HCT116 (cell line): ENCODE measurements at regions not wholly inside any gene's neighbourhood (a gene's known extent, or its start where the extent isn't known, plus 50 kb on each side); places are given as distances from the start of the nearest gene placed in this dataset.

Source experiments
- ATAC-seq: fragments of 200-7000 bp; cut with Tn5 transposase; 2 replicates; pipeline ENCODE4 v1.9.1; 2020; ENCODE audit warnings: mild to moderate bottlenecking, moderate library complexity
- BruUV-seq: library from RNA; stranded (reverse); fragments of 400-500 nt; replicated peaks from 2 replicates; lab custom pipeline; 2021; lab: Mats Ljungman, UMichigan
- CTCF ChIA-PET: fragments of 300-600 bp; sonication (Branson Sonifier 250); formaldehyde crosslinking; loops from one replicate; lab custom pipeline; 2021; ENCODE audit warnings: antibody characterized with exemption; lab: Charles Lee
- POLR2A ChIA-PET: fragments of 300-600, 350-600 bp; sonication (Branson Sonifier 250); formaldehyde crosslinking; loops from one replicate; lab custom pipeline; 2021; ENCODE audit warnings: antibody characterized with exemption; lab: Charles Lee
- RAD21 ChIA-PET, 2 experiments: fragments of 300-600 bp; sonication (Branson Sonifier 250); formaldehyde crosslinking; loops; one replicate each; lab custom pipeline; 2023; ENCODE audit warnings: low total read pairs in 2 of 2; ENCODE audit not compliant: uncharacterized antibody in 2 of 2, unreplicated experiment in 2 of 2, low non-redundant PET in 1 of 2; lab: Charles Lee
- DNase-seq: peaks from one replicate; pipeline ENCODE4 v3.0.0-alpha.2; 2010; ENCODE audit warnings: low read depth, low spot score
- H2AFZ ChIP-seq: fragments of 200-600 bp; shearing (Covaris generic), sonication (generic); 2 replicates; pipeline ENCODE4 v1.6.1; 2017; ENCODE audit warnings: low read depth, mixed run types, mixed read lengths, antibody characterized with exemption, low read length; ENCODE audit not compliant: poor library complexity, severe bottlenecking
- H3K27ac ChIP-seq: 2 replicates; pipeline ENCODE4 v1.5.1; 2012; ENCODE audit warnings: low read depth, low read length
- H3K27me3 ChIP-seq: fragments of 200-600 bp; sonication (generic); 2 replicates; pipeline ENCODE4 v1.6.1; 2016; ENCODE audit warnings: mixed run types, low read length, mixed read lengths; ENCODE audit not compliant: insufficient read depth
- H3K36me3 ChIP-seq, 2 experiments: fragments of 200-500 bp in 1 of 2; fragments of 200-600 bp in 1 of 2; sonication (Bioruptor generic) in 1 of 2; sonication (generic) in 1 of 2; 2 replicates each; pipeline versions ENCODE4 v1.5.1 to v1.6.1; 2014 to 2016; ENCODE audit warnings: low read length in 2 of 2, inconsistent platforms in 1 of 2, mixed read lengths in 1 of 2, mixed run types in 1 of 2; ENCODE audit not compliant: insufficient read depth in 2 of 2, control insufficient read depth in 1 of 2
- H3K4me1 ChIP-seq, 2 experiments: fragments of 200-600 bp in 1 of 2; sonication (generic) in 1 of 2; 2 replicates each; pipeline versions ENCODE4 v1.5.1 to v1.6.1; 2012 to 2017; ENCODE audit warnings: low read length in 2 of 2, inconsistent platforms in 1 of 2, mild to moderate bottlenecking in 1 of 2, mixed read lengths in 1 of 2, mixed run types in 1 of 2, moderate library complexity in 1 of 2; ENCODE audit not compliant: insufficient read depth in 2 of 2, control insufficient read depth in 1 of 2
- H3K4me2 ChIP-seq: fragments of 200-600 bp; sonication (generic); 2 replicates; pipeline ENCODE4 v1.6.1; 2017; ENCODE audit warnings: mixed run types, low read length, mixed read lengths
- H3K4me3 ChIP-seq, 2 experiments: fragments of 200-600 bp in 1 of 2; sonication (generic) in 1 of 2; replicated peaks in 1 of 2; 2 replicates each; pipeline ENCODE4 v1.5.1; 2011 to 2016; ENCODE audit warnings: low read length in 2 of 2, control low read depth in 1 of 2, low read depth in 1 of 2, mild to moderate bottlenecking in 1 of 2, mixed read lengths in 1 of 2, mixed run types in 1 of 2
- H3K79me2 ChIP-seq: fragments of 200-600 bp; sonication (generic); 2 replicates; pipeline ENCODE4 v1.6.1; 2017; ENCODE audit warnings: mild to moderate bottlenecking, mixed run types, low read length, moderate library complexity, mixed read lengths; ENCODE audit not compliant: insufficient read depth
- H3K9ac ChIP-seq: fragments of 200-600 bp; sonication (generic); 2 replicates; pipeline ENCODE4 v1.6.1; 2016; ENCODE audit warnings: low read length, mixed read lengths
- H3K9me2 ChIP-seq: fragments of 200-600 bp; sonication (generic), shearing (Covaris generic); 2 replicates; pipeline ENCODE4 v1.6.1; 2017; ENCODE audit warnings: mixed run types, mild to moderate bottlenecking, moderate library complexity; ENCODE audit not compliant: insufficient read depth
- H3K9me3 ChIP-seq, 2 experiments: fragments of 200-500 bp in 1 of 2; fragments of 200-600 bp in 1 of 2; sonication (Bioruptor generic) in 1 of 2; sonication (generic) in 1 of 2; 2 replicates each; pipeline ENCODE4 v1.6.1; 2014 to 2017; ENCODE audit warnings: low read length in 2 of 2, mixed read lengths in 2 of 2, inconsistent platforms in 1 of 2, low read depth in 1 of 2, mild to moderate bottlenecking in 1 of 2, mixed run types in 1 of 2, moderate library complexity in 1 of 2; ENCODE audit not compliant: control insufficient read depth in 1 of 2, insufficient read depth in 1 of 2
- H4K20me1 ChIP-seq: fragments of 200-600 bp; sonication (generic), shearing (Covaris generic); 2 replicates; pipeline ENCODE4 v1.6.1; 2017; ENCODE audit warnings: mixed run types, mild to moderate bottlenecking, moderate library complexity; ENCODE audit not compliant: insufficient read depth
- CBX3 ChIP-seq: IDR thresholded peaks from 2 replicates; pipeline ENCODE4 v1.6.1; 2012; ENCODE audit warnings: low read depth
- CEBPB ChIP-seq: IDR thresholded peaks from 2 replicates; pipeline ENCODE4 v1.6.1; 2012; ENCODE audit warnings: low read depth
- EGR1 ChIP-seq: IDR thresholded peaks from 2 replicates; pipeline ENCODE4 v1.6.1; 2012; ENCODE audit warnings: low read depth
- ELF1 ChIP-seq: IDR thresholded peaks from 2 replicates; pipeline ENCODE4 v1.6.1; 2012; ENCODE audit warnings: low read depth, borderline replicate concordance
- EZH2phosphoT487 ChIP-seq: fragments of 200-600 bp; IDR thresholded peaks from 2 replicates; pipeline ENCODE4 v1.6.1; 2018; ENCODE audit warnings: antibody characterized with exemption, borderline replicate concordance
- JUND ChIP-seq: IDR thresholded peaks from 2 replicates; pipeline ENCODE4 v1.6.1; 2012
- POLR2A ChIP-seq: IDR thresholded peaks from 2 replicates; pipeline ENCODE4 v1.7.0; 2011; ENCODE audit warnings: borderline replicate concordance; ENCODE audit not compliant: insufficient read depth, insufficient read length; ENCODE audit errors: extremely low read depth
- RAD21 ChIP-seq: IDR thresholded peaks from 2 replicates; pipeline ENCODE4 v1.6.1; 2012; ENCODE audit warnings: low read depth, mild to moderate bottlenecking
- SIN3A ChIP-seq: IDR thresholded peaks from 2 replicates; pipeline ENCODE4 v1.6.1; 2012; ENCODE audit warnings: low read depth
- TCF7L2 ChIP-seq: IDR thresholded peaks from 2 replicates; pipeline ENCODE4 v1.7.0; 2011; ENCODE audit warnings: borderline replicate concordance, inconsistent platforms; ENCODE audit not compliant: insufficient read depth, insufficient read length; ENCODE audit errors: extremely low read depth
- YY1 ChIP-seq: IDR thresholded peaks from 2 replicates; pipeline ENCODE4 v1.6.1; 2011; ENCODE audit warnings: low read length, low read depth, moderate library complexity, mild to moderate bottlenecking; ENCODE audit not compliant: insufficient replicate concordance; ENCODE audit errors: extremely low read depth
- ZBTB33 ChIP-seq: IDR thresholded peaks from 2 replicates; pipeline ENCODE4 v1.6.1; 2011; ENCODE audit warnings: mild to moderate bottlenecking, low read length, moderate library complexity; ENCODE audit not compliant: insufficient replicate concordance; ENCODE audit errors: extremely low read depth
- ZFX ChIP-seq: fragments of 450-650 bp; IDR thresholded peaks from 2 replicates; pipeline ENCODE4 v1.6.1; 2017
- intact Hi-C: fragments of 100-400 bp; cut with micrococcal nuclease; formaldehyde crosslinking; loops from 2 replicates; pipeline ENCODE4 v1.10.0; 2022
- TF ChIP-seq, protein P1 (sequence below): IDR thresholded peaks from 2 replicates; pipeline ENCODE4 v1.6.1; 2012; ENCODE audit warnings: low read depth
- TF ChIP-seq, protein P2 (sequence below), 3 experiments: fragments of 200-600 bp in 1 of 3; sonication (generic) in 1 of 3; IDR thresholded peaks in 2 of 3; conservative IDR thresholded peaks in 1 of 3; 2 replicates each; pipeline ENCODE4 v1.5.1; 2012 to 2017; ENCODE audit warnings: low read depth in 2 of 3, low read length in 2 of 3, antibody characterized with exemption in 1 of 3, borderline replicate concordance in 1 of 3, control low read depth in 1 of 3, mild to moderate bottlenecking in 1 of 3, mixed read lengths in 1 of 3, mixed run types in 1 of 3, moderate library complexity in 1 of 3; ENCODE audit not compliant: insufficient read depth in 1 of 3

DNA sequence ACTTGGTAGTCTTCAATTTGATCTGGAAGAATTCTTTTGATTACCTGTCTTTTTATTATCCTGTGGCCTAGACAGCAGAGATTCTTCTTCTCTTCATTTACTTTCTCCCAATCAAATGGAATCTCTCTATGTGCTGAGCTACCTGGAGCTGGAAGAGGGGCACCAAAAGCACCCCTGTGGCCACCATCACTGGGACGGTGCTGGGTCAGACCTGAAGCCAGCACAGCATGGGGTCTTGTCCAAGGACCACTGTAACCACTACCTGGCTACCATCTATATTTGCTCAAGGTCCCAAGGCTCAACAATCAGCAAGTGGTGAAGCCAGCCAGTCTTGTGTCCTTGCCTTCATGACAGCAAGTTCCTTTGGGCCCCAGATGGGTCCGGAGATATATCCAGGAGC, 186.6 kb downstream of the JRKL start (continued):
- TF ChIP-seq, protein P1, sequence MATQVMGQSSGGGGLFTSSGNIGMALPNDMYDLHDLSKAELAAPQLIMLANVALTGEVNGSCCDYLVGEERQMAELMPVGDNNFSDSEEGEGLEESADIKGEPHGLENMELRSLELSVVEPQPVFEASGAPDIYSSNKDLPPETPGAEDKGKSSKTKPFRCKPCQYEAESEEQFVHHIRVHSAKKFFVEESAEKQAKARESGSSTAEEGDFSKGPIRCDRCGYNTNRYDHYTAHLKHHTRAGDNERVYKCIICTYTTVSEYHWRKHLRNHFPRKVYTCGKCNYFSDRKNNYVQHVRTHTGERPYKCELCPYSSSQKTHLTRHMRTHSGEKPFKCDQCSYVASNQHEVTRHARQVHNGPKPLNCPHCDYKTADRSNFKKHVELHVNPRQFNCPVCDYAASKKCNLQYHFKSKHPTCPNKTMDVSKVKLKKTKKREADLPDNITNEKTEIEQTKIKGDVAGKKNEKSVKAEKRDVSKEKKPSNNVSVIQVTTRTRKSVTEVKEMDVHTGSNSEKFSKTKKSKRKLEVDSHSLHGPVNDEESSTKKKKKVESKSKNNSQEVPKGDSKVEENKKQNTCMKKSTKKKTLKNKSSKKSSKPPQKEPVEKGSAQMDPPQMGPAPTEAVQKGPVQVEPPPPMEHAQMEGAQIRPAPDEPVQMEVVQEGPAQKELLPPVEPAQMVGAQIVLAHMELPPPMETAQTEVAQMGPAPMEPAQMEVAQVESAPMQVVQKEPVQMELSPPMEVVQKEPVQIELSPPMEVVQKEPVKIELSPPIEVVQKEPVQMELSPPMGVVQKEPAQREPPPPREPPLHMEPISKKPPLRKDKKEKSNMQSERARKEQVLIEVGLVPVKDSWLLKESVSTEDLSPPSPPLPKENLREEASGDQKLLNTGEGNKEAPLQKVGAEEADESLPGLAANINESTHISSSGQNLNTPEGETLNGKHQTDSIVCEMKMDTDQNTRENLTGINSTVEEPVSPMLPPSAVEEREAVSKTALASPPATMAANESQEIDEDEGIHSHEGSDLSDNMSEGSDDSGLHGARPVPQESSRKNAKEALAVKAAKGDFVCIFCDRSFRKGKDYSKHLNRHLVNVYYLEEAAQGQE, result no peak
- no peak for TF ChIP-seq POLR2A
- no peak for TF ChIP-seq ELF1
- no peak for TF ChIP-seq CEBPB
- TF ChIP-seq, protein P2, sequence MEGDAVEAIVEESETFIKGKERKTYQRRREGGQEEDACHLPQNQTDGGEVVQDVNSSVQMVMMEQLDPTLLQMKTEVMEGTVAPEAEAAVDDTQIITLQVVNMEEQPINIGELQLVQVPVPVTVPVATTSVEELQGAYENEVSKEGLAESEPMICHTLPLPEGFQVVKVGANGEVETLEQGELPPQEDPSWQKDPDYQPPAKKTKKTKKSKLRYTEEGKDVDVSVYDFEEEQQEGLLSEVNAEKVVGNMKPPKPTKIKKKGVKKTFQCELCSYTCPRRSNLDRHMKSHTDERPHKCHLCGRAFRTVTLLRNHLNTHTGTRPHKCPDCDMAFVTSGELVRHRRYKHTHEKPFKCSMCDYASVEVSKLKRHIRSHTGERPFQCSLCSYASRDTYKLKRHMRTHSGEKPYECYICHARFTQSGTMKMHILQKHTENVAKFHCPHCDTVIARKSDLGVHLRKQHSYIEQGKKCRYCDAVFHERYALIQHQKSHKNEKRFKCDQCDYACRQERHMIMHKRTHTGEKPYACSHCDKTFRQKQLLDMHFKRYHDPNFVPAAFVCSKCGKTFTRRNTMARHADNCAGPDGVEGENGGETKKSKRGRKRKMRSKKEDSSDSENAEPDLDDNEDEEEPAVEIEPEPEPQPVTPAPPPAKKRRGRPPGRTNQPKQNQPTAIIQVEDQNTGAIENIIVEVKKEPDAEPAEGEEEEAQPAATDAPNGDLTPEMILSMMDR (IDR thresholded peaks at IDR 0.05 in 2 of 3, conservative IDR thresholded peaks at IDR 0.05 in 1 of 3; ENCODE audit: borderline replicate concordance in 1 of 3, insufficient read depth in 1 of 3, low read depth in 2 of 3, low read length in 2 of 3), result no peak
- TF ChIP-seq RAD21, result no peak
- TF ChIP-seq SIN3A, result no peak
- TF ChIP-seq CBX3, result no peak

DNA sequence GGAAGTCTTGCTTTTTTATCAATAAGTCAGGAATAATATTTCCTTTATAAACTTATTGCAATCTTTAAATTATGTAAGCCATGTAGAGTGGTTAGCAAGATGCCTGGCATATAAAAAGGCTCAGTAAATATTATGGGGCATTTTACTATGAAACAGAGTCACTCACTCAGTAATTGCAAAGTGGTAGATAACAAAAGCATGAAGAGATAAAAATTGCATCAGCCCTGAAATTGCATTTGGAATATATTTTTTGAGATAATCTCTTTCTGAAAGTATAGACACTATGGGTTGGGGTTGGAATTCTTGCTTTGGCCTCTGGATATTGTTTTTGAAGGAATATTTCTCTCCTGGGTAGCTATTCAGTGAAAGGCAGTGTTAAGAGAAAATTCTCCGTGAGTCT, 188.6 kb downstream of the JRKL start:
- no TSS peak for BruUV-seq
- CTCF ChIA-PET, result no interaction called here
- H4K20me1 ChIP-seq, result no peaks in the 10 kb centered on the region
- H3K4me2 ChIP-seq, result no peak overlapping the region
- POLR2A ChIA-PET, result no interaction called here
- H3K9me2 ChIP-seq, result no peaks in the 10 kb centered on the region
- RAD21 ChIA-PET, result no interaction called here
- H3K36me3 ChIP-seq, result no peaks in the 10 kb centered on the region
- no peak overlapping the region for H3K4me3 ChIP-seq
- no peaks in the 10 kb centered on the region for H3K9me3 ChIP-seq
- no peaks in the 10 kb centered on the region for H3K4me1 ChIP-seq
- no peaks in the 10 kb centered on the region for H3K79me2 ChIP-seq
- no peak overlapping the region for H2AFZ ChIP-seq
- ATAC-seq (no peak), DNase-seq (no peak)
- H3K9ac ChIP-seq, result no peak overlapping the region
- no peaks in the 10 kb centered on the region for H3K27me3 ChIP-seq
- no peak overlapping the region for H3K27ac ChIP-seq
- intact Hi-C loops, result no loop called here
- TF ChIP-seq RAD21 (no peak), EGR1 (no peak), ZFX (no peak), EZH2phosphoT487 (no peak), JUND (no peak), YY1 (no peak), ZBTB33 (no peak), ELF1 (no peak), TCF7L2 (no peak)
- TF ChIP-seq, protein P1, result no peak
